Nephron progenitor cell (in vitro differentiated cells): ENCODE measurements at regions not wholly inside any gene's neighbourhood (a gene's known extent, or its start where the extent isn't known, plus 50 kb on each side); places are given as distances from the start of the nearest gene placed in this dataset.

ENCODE experiments used
- DNase-seq: peaks from one replicate; pipeline ENCODE4 v3.0.0; 2021
- H3K27ac Mint-ChIP-seq: 2 replicates; pipeline ENCODE4 v1.8.0; 2021; ENCODE audit warnings: mild to moderate bottlenecking, moderate library complexity, mixed read lengths
- H3K27me3 Mint-ChIP-seq: 2 replicates; pipeline ENCODE4 v1.8.0; 2021; ENCODE audit warnings: mild to moderate bottlenecking, low read depth, mixed read lengths; ENCODE audit not compliant: poor library complexity
- H3K36me3 Mint-ChIP-seq: 2 replicates; pipeline ENCODE4 v1.8.0; 2021; ENCODE audit warnings: low read depth, mixed read lengths
- H3K4me1 Mint-ChIP-seq: 2 replicates; pipeline ENCODE4 v1.8.0; 2021; ENCODE audit warnings: mixed read lengths
- H3K4me3 Mint-ChIP-seq: 2 replicates; pipeline ENCODE4 v1.8.0; 2021; ENCODE audit warnings: mild to moderate bottlenecking, moderate library complexity, mixed read lengths
- H3K9me3 Mint-ChIP-seq: 2 replicates; pipeline ENCODE4 v1.8.0; 2021; ENCODE audit warnings: mild to moderate bottlenecking, moderate library complexity, mixed read lengths
- CTCF ChIP-seq: fragments of 200-600 bp; sonication (generic); IDR thresholded peaks from 2 replicates; pipeline ENCODE4 v1.5.0; 2021; ENCODE audit warnings: antibody characterized with exemption

GRCh38 chr11:104320097-104320496, 156.2 kb upstream of the PDGFD start:
- no peak overlapping the region for H3K4me3 Mint-ChIP-seq
- H3K9me3 Mint-ChIP-seq: no peaks in the 10 kb centered on the region
- H3K27me3 Mint-ChIP-seq: no peaks in the 10 kb centered on the region
- H3K4me1 Mint-ChIP-seq: peaks cover 7% of the 10 kb centered on the region
- H3K27ac Mint-ChIP-seq: no peak overlapping the region
- no peaks in the 10 kb centered on the region for H3K36me3 Mint-ChIP-seq
- TF ChIP-seq CTCF: no peak
- DNase-seq: no peak

GRCh38 chr11:104319396-104319795, 155.4 kb upstream of the PDGFD start:
- no peak overlapping the region for H3K4me3 Mint-ChIP-seq
- no peaks in the 10 kb centered on the region for H3K9me3 Mint-ChIP-seq
- no peak for TF ChIP-seq CTCF
- no peak for DNase-seq
- H3K36me3 Mint-ChIP-seq: no peaks in the 10 kb centered on the region
- no peaks in the 10 kb centered on the region for H3K27me3 Mint-ChIP-seq
- H3K4me1 Mint-ChIP-seq: peaks cover 7% of the 10 kb centered on the region
- no peak overlapping the region for H3K27ac Mint-ChIP-seq

GRCh38 chr11:104306862-104307474, 143.0 kb upstream of the PDGFD start:
- TF ChIP-seq CTCF: no peak
- DNase-seq: no peak
- Mint-ChIP-seq H3K27ac (no peak overlapping the region), H3K4me3 (no peak overlapping the region), H3K36me3 (no peaks in the 10 kb centered on the region), H3K27me3 (peaks cover 2% of the 10 kb centered on the region), H3K9me3 (peaks cover 4% of the 10 kb centered on the region), H3K4me1 (no peaks in the 10 kb centered on the region)

GRCh38 chr11:104301776-104302175, 137.8 kb upstream of the PDGFD start:
- no peak overlapping the region for H3K4me3 Mint-ChIP-seq
- no peaks in the 10 kb centered on the region for H3K9me3 Mint-ChIP-seq
- H3K4me1 Mint-ChIP-seq: no peaks in the 10 kb centered on the region
- no peak for TF ChIP-seq CTCF
- no peaks in the 10 kb centered on the region for H3K27me3 Mint-ChIP-seq
- no peak overlapping the region for H3K27ac Mint-ChIP-seq
- DNase-seq: no peak
- no peaks in the 10 kb centered on the region for H3K36me3 Mint-ChIP-seq

- no peaks in the 10 kb centered on the region for H3K36me3 Mint-ChIP-seq
- no peak for DNase-seq
- no peak for TF ChIP-seq CTCF
- no peak overlapping the region for H3K27ac Mint-ChIP-seq
- no peaks in the 10 kb centered on the region for H3K9me3 Mint-ChIP-seq
- no peaks in the 10 kb centered on the region for H3K4me1 Mint-ChIP-seq
- no peak overlapping the region for H3K4me3 Mint-ChIP-seq
- peaks cover 5% of the 10 kb centered on the region for H3K27me3 Mint-ChIP-seq
These were observed 127.7 kb upstream of the PDGFD start for GRCh38 chr11:104291646-104292045.

GRCh38 chr11:104286129-104286528, 122.2 kb upstream of the PDGFD start:
- no peak for TF ChIP-seq CTCF
- Mint-ChIP-seq H3K36me3 (no peaks in the 10 kb centered on the region), H3K27ac (no peak overlapping the region), H3K4me3 (no peak overlapping the region), H3K4me1 (no peaks in the 10 kb centered on the region), H3K9me3 (no peaks in the 10 kb centered on the region), H3K27me3 (peaks cover 5% of the 10 kb centered on the region)
- DNase-seq: no peak
